Dendritic cell treated with granulocyte-macrophage colony-stimulating factor and Interleukin-4, amounts not matched to agents 40 ng/mL and 50 ng/mL, for 4 days (primary cell): ENCODE measurements at regions not wholly inside any gene's neighbourhood (a gene's known extent, or its start where the extent isn't known, plus 50 kb on each side); places are given as distances from the start of the nearest gene placed in this dataset.

Experiments used
- H3K27ac Mint-ChIP-seq: one replicate; pipeline ENCODE4 v1.8.0; 2022; ENCODE audit warnings: mild to moderate bottlenecking, mixed read lengths
- H3K27me3 Mint-ChIP-seq: one replicate; pipeline ENCODE4 v1.8.0; 2022; ENCODE audit warnings: mild to moderate bottlenecking, mixed read lengths
- H3K36me3 Mint-ChIP-seq: one replicate; pipeline ENCODE4 v1.8.0; 2022; ENCODE audit warnings: low read depth, mixed read lengths
- H3K4me1 Mint-ChIP-seq: one replicate; pipeline ENCODE4 v1.8.0; 2022; ENCODE audit warnings: low read depth, mixed read lengths
- H3K4me3 Mint-ChIP-seq: one replicate; pipeline ENCODE4 v1.8.0; 2022; ENCODE audit warnings: mild to moderate bottlenecking, moderate library complexity, mixed read lengths
- H3K9me3 Mint-ChIP-seq: one replicate; pipeline ENCODE4 v1.8.0; 2022; ENCODE audit warnings: mixed read lengths
- intact Hi-C: fragments of 100-400 bp; cut with micrococcal nuclease; formaldehyde crosslinking; loops from one replicate; pipeline ENCODE4 v1.15.0; 2022

DNA sequence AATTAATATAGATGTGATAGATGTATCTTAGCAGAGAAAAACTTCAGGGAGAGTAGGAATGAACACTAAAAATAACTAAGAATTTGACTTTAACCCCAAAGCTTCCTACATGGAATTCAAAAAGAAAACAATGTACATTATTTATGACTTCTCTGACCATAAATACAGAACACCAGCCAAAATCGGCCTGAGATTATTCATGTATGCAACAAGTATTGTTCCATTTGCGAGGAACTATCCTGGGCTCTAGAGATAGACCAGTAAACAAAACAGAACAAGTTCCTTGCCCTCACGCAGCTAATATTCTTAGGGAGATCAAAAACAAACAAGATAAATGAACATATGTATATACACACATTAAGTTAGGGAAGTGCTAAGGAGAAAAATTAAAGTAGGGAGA, 432.3 kb upstream of the SOX5 start:
- peaks cover 30% of the 10 kb centered on the region for H3K9me3 Mint-ChIP-seq
- no peak overlapping the region for H3K27ac Mint-ChIP-seq
- H3K4me3 Mint-ChIP-seq, result no peak overlapping the region
- intact Hi-C loops, result no loop called here
- no peaks in the 10 kb centered on the region for H3K36me3 Mint-ChIP-seq
- no peaks in the 10 kb centered on the region for H3K27me3 Mint-ChIP-seq
- no peaks in the 10 kb centered on the region for H3K4me1 Mint-ChIP-seq

GRCh38 chr12:24379861-24380521, 430.5 kb upstream of the SOX5 start:
- Mint-ChIP-seq H3K4me3 (no peak overlapping the region), H3K4me1 (no peaks in the 10 kb centered on the region), H3K27ac (no peak overlapping the region), H3K36me3 (no peaks in the 10 kb centered on the region), H3K9me3 (peaks cover 30% of the 10 kb centered on the region), H3K27me3 (no peaks in the 10 kb centered on the region)
- intact Hi-C loops, result no loop called here

GRCh38 chr12:24379433-24379832, 430.0 kb upstream of the SOX5 start:
- no peaks in the 10 kb centered on the region for H3K4me1 Mint-ChIP-seq
- no peak overlapping the region for H3K27ac Mint-ChIP-seq
- H3K36me3 Mint-ChIP-seq, result no peaks in the 10 kb centered on the region
- peaks cover 30% of the 10 kb centered on the region for H3K9me3 Mint-ChIP-seq
- no peaks in the 10 kb centered on the region for H3K27me3 Mint-ChIP-seq
- intact Hi-C loops, result no loop called here
- H3K4me3 Mint-ChIP-seq, result no peak overlapping the region

DNA sequence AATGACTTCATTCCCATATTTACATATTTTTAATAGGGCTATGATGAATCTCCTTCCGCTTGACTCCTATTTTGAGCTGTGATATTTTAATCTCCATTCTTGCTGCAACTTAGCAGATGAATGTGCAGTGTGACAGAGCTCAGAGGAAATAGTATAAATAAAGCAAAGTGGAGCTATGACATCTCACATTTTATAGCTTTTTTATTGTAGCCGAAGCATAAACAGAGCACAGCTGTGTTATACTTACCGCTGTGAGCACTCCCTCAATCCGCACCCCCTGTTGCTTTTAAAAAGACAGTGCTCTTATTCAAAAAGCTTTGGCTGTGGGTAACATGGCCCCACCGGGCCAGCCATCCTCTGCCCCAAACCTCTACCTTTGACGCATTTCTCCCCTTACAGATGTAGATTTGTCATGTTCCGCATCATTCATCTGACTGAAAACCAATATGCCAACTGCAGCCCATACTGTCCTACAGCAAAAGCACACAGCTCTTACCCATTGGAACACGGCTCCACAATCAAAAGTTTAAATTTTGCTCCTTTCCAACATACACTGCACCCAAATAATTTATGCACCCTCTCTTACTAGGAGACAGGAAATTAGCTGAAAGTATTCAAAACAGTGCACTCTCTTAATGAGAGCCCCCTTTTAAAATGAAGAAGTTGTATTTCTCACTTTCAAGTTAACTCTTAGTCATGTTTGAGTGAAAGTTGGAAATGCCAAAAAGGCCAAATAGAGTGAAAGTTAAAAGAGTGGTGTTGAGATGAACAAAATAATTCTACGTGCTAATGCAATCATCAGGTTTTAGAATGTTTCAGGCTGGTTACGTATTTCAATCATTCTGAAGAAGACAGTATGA, 429.3 kb upstream of the SOX5 start:
- H3K36me3 Mint-ChIP-seq, result no peaks in the 10 kb centered on the region
- intact Hi-C loops, result no loop called here
- no peak overlapping the region for H3K27ac Mint-ChIP-seq
- peaks cover 23% of the 10 kb centered on the region for H3K9me3 Mint-ChIP-seq
- H3K27me3 Mint-ChIP-seq, result no peaks in the 10 kb centered on the region
- H3K4me3 Mint-ChIP-seq, result no peak overlapping the region
- no peaks in the 10 kb centered on the region for H3K4me1 Mint-ChIP-seq

GRCh38 chr12:24374452-24374851, 425.0 kb upstream of the SOX5 start:
- intact Hi-C loops, result no loop called here
- Mint-ChIP-seq H3K9me3 (no peaks in the 10 kb centered on the region), H3K36me3 (no peaks in the 10 kb centered on the region), H3K27ac (no peak overlapping the region), H3K4me1 (no peaks in the 10 kb centered on the region), H3K4me3 (no peak overlapping the region), H3K27me3 (no peaks in the 10 kb centered on the region)

GRCh38 chr12:24373004-24373403, 423.5 kb upstream of the SOX5 start:
- H3K27ac Mint-ChIP-seq, result no peak overlapping the region
- intact Hi-C loops, result no loop called here
- no peaks in the 10 kb centered on the region for H3K9me3 Mint-ChIP-seq
- H3K27me3 Mint-ChIP-seq, result no peaks in the 10 kb centered on the region
- no peaks in the 10 kb centered on the region for H3K36me3 Mint-ChIP-seq
- no peaks in the 10 kb centered on the region for H3K4me1 Mint-ChIP-seq
- no peak overlapping the region for H3K4me3 Mint-ChIP-seq

GRCh38 chr12:24366514-24366913, 417.0 kb upstream of the SOX5 start:
- Mint-ChIP-seq H3K36me3 (no peaks in the 10 kb centered on the region), H3K27ac (no peak overlapping the region), H3K4me1 (no peaks in the 10 kb centered on the region), H3K27me3 (no peaks in the 10 kb centered on the region), H3K9me3 (no peaks in the 10 kb centered on the region), H3K4me3 (no peak overlapping the region)
- intact Hi-C loops, result no loop called here

- Mint-ChIP-seq H3K27me3 (no peaks in the 10 kb centered on the region), H3K4me1 (no peaks in the 10 kb centered on the region), H3K27ac (no peak overlapping the region), H3K4me3 (no peak overlapping the region), H3K36me3 (no peaks in the 10 kb centered on the region), H3K9me3 (no peaks in the 10 kb centered on the region)
- intact Hi-C loops, result no loop called here
Observed at GRCh38 chr12:24364921-24365320, 415.5 kb upstream of the SOX5 start.

DNA sequence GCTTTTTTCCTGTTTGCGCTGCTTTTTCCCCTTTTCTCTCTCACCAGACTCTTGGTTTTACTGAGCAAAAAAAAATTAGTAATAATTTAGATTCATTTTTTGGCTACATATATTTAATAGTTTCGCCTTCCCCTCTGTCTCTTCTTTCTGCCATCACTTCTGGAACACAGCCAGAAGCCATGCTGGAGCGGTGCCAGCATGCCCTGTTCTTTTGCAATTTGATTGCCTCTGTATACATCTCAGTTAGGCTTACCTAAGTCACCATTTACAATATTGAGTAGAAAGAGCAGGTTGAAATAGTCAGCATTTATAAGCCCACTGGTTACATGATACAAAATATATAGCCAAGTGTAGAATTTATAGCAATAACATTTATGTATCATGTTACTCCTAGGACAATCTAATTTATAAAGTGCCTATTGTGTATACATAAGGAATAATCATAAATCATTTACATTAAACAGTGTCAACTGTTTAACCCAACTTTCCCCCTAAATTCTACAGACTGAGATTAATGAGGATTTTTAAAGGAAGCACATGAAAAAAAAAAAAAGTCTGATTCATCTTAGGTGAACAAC, 413.8 kb upstream of the SOX5 start:
- no peaks in the 10 kb centered on the region for H3K4me1 Mint-ChIP-seq
- H3K27ac Mint-ChIP-seq, result no peak overlapping the region
- no peaks in the 10 kb centered on the region for H3K9me3 Mint-ChIP-seq
- no peak overlapping the region for H3K4me3 Mint-ChIP-seq
- no peaks in the 10 kb centered on the region for H3K36me3 Mint-ChIP-seq
- intact Hi-C loops, result no loop called here
- H3K27me3 Mint-ChIP-seq, result no peaks in the 10 kb centered on the region

GRCh38 chr12:24361877-24362580, 412.6 kb upstream of the SOX5 start:
- Mint-ChIP-seq H3K4me1 (no peaks in the 10 kb centered on the region), H3K4me3 (no peak overlapping the region)
- intact Hi-C loops, result no loop called here

GRCh38 chr12:24360907-24361306, 411.4 kb upstream of the SOX5 start:
- Mint-ChIP-seq H3K9me3 (no peaks in the 10 kb centered on the region), H3K27ac (no peak overlapping the region), H3K36me3 (no peaks in the 10 kb centered on the region), H3K27me3 (no peaks in the 10 kb centered on the region), H3K4me3 (no peak overlapping the region), H3K4me1 (no peaks in the 10 kb centered on the region)
- intact Hi-C loops, result no loop called here

More at GRCh38 chr12:24361877-24362580, 412.6 kb upstream of the SOX5 start:
- H3K9me3 Mint-ChIP-seq, result no peaks in the 10 kb centered on the region
- H3K27ac Mint-ChIP-seq, result no peak overlapping the region
- no peaks in the 10 kb centered on the region for H3K27me3 Mint-ChIP-seq
- no peaks in the 10 kb centered on the region for H3K36me3 Mint-ChIP-seq

- Mint-ChIP-seq H3K4me1 (no peaks in the 10 kb centered on the region), H3K36me3 (no peaks in the 10 kb centered on the region), H3K9me3 (no peaks in the 10 kb centered on the region), H3K27me3 (no peaks in the 10 kb centered on the region), H3K4me3 (no peak overlapping the region), H3K27ac (no peak overlapping the region)
- intact Hi-C loops, result no loop called here
Observed at GRCh38 chr12:24360461-24360860, 411.0 kb upstream of the SOX5 start.

GRCh38 chr12:24360057-24360456, 410.6 kb upstream of the SOX5 start:
- intact Hi-C loops, result no loop called here
- no peaks in the 10 kb centered on the region for H3K4me1 Mint-ChIP-seq
- H3K27me3 Mint-ChIP-seq, result no peaks in the 10 kb centered on the region
- no peak overlapping the region for H3K27ac Mint-ChIP-seq
- no peaks in the 10 kb centered on the region for H3K9me3 Mint-ChIP-seq
- H3K36me3 Mint-ChIP-seq, result no peaks in the 10 kb centered on the region
- no peak overlapping the region for H3K4me3 Mint-ChIP-seq

DNA sequence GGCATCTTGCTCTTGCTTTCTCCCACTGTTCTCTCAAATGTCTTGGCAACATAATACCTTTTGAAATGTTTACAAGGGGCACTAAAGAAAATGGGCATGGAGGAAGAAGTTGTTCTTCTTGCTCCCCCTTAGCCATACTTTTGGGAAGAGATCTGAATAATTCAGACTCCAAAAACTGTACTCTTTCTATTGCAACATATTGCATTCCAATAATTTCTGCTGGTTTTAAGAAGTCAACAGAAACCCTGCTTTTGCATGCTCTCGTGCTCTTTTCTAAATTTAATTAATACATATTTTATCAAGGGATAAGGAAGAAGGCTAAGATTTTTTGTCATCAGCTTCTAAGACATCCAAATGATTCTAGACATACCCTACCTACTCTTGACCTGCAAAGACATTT, 409.9 kb upstream of the SOX5 start:
- H3K36me3 Mint-ChIP-seq, result no peaks in the 10 kb centered on the region
- no peaks in the 10 kb centered on the region for H3K9me3 Mint-ChIP-seq
- no peak overlapping the region for H3K4me3 Mint-ChIP-seq
- no peak overlapping the region for H3K27ac Mint-ChIP-seq
- no peaks in the 10 kb centered on the region for H3K27me3 Mint-ChIP-seq
- intact Hi-C loops, result no loop called here
- no peaks in the 10 kb centered on the region for H3K4me1 Mint-ChIP-seq
